ENCODE measurements at regions not wholly inside any gene's neighbourhood (a gene's known extent, or its start where the extent isn't known, plus 50 kb on each side); places are given as distances from the start of the nearest gene placed in this dataset.

GRCh38 chr1:25053576-25054250 lies 123.6 kb upstream of the RUNX3 start:
- TF ChIP-seq CTCF (IDR thresholded peaks at IDR 0.05; ENCODE audit: low read depth, low read length) (no peak), MYC (IDR thresholded peaks at IDR 0.05; ENCODE audit: low read depth, low read length) (no peak), POLR2A (IDR thresholded peaks at IDR 0.05; ENCODE audit: extremely low read depth, insufficient read length) (no peak)

Data from NB4 (cell line).